Duodenal mucosa (tissue), 2 donors: ENCODE measurements at regions not wholly inside any gene's neighbourhood (a gene's known extent, or its start where the extent isn't known, plus 50 kb on each side); places are given as distances from the start of the nearest gene placed in this dataset.

Experiments
- H3K27ac ChIP-seq: one replicate; pipeline ENCODE4 v1.7.0; 2013; ENCODE audit warnings: low read depth, low read length
- H3K27me3 ChIP-seq, 2 donors: one replicate each; pipeline ENCODE4 v1.7.0; 2013; ENCODE audit warnings: low read length in 2 of 2, control low read depth in 1 of 2; ENCODE audit not compliant: insufficient read depth in 2 of 2, control insufficient read depth in 1 of 2
- H3K36me3 ChIP-seq, 2 donors: one replicate each; pipeline ENCODE4 v1.7.0; 2013; ENCODE audit warnings: low read length in 2 of 2, control low read depth in 1 of 2; ENCODE audit not compliant: insufficient read depth in 2 of 2, control insufficient read depth in 1 of 2
- H3K4me1 ChIP-seq, 2 donors: one replicate each; pipeline ENCODE4 v1.7.0; 2013; ENCODE audit warnings: low read length in 2 of 2, control low read depth in 1 of 2; ENCODE audit not compliant: insufficient read depth in 2 of 2, control insufficient read depth in 1 of 2
- H3K4me3 ChIP-seq, 2 donors: one replicate each; pipeline ENCODE4 v1.7.0; 2013; ENCODE audit warnings: low read length in 2 of 2, low read depth in 1 of 2
- H3K9ac ChIP-seq, 2 donors: one replicate each; pipeline ENCODE4 v1.7.0; 2013; ENCODE audit warnings: low read length in 2 of 2, low read depth in 1 of 2
- H3K9me3 ChIP-seq, 2 donors: one replicate each; pipeline ENCODE4 v1.7.0; 2013; ENCODE audit warnings: low read length in 2 of 2, control low read depth in 1 of 2; ENCODE audit not compliant: control insufficient read depth in 1 of 2

DNA sequence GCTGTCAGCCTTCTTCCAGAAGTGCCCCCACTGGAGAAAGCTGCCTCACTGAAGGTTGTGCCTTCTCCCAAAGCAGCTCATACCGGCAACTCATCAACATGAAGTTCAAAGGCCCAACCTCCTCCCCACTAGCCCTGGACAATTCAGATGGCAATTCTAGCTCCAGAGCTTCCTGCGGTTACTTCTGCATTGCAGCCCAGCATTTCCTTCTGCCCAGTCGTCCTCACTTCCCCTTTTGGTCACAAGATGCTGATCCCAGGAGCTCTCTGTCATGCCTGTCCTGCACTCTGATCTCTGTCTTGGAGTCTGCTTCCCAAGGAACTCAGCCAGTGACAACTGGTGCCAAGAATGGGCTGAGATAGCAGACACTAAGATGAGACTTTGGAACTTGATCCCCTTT is 178.2 kb upstream of the SOX9 start:
- no peaks in the 10 kb centered on the region for H3K4me1 ChIP-seq
- no peaks in the 10 kb centered on the region for H3K27me3 ChIP-seq
- no peaks in the 10 kb centered on the region for H3K36me3 ChIP-seq
- H3K9ac ChIP-seq: no peak overlapping the region
- H3K27ac ChIP-seq: no peak overlapping the region
- no peak overlapping the region for H3K4me3 ChIP-seq
- H3K9me3 ChIP-seq: no peaks in the 10 kb centered on the region

DNA sequence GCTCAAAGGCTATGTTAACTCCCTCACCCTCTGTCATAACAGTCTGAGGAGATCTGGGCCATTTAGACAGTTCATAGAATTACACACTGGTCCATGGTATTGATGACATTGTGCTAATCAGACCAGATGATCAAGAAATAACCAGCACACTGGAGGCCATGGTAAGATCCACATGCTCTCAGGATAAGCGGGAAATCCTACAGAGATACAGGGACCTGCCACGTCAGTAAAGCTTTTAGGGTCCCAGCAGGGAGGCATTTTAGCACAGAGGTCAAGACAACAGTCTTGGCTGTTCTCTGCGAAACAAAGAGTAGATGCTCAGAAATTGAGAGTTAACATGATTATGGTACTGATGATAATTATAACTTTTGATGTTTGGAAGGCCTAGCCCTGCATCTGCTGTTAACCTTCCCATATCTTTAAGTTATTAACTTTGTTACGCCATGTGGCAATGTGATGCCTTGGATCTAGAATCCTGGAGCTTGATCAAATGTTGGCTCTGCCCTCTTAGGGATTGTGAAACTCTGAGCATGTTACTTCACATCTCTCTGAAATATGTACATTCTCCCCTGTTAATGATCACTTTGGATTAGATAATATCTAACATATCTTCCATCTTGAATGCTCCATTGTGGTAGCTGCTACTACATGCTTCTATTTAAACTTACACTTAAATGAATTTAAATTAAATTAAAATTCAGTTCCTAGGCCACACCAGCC is 172.0 kb upstream of the SOX9 start:
- Histone ChIP-seq H3K27me3 (no peaks in the 10 kb centered on the region), H3K36me3 (no peaks in the 10 kb centered on the region), H3K27ac (no peak overlapping the region), H3K9me3 (no peaks in the 10 kb centered on the region), H3K4me3 (no peak overlapping the region), H3K4me1 (no peaks in the 10 kb centered on the region), H3K9ac (no peak overlapping the region)

DNA sequence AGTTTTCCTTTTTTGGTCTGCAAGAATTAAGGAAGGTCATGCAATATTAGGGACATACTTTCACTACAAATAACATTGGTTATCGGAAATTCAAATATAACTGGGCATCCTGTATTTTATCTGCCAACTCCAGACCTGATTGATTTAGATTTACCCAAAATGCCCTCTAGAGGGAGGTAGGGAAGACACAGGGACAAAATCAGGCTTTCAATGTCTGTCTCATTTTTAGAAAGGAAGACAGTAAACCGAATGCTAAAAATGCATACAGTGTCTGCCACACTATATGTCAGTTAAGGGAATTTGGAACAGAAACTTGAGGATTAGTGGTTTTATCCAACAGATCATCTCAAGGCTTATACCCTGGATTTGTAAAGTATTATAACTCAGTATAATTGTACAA is 161.7 kb upstream of the SOX9 start:
- Histone ChIP-seq H3K4me3 (no peak overlapping the region), H3K27ac (no peak overlapping the region), H3K4me1 (no peaks in the 10 kb centered on the region), H3K36me3 (no peaks in the 10 kb centered on the region), H3K9me3 (no peaks in the 10 kb centered on the region), H3K9ac (no peak overlapping the region), H3K27me3 (no peaks in the 10 kb centered on the region)

DNA sequence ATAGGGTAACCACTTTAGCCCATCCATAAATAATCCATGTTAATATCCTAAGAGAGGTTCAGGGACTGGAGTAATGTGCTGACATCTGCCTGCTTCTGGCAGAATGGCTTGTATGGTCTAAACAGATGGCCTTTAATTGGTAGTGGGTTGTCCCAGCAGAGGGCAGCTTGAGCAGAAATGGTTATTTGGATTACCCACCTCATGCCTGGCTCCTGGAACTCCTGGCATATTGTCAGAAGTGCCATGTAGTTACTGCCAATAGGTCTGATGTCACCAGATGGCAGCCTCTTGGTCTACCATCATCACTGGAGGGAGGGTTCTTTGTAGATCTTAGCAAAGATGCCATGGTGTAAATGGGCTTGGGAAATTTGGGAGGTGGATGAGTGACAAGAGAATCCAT is 157.5 kb upstream of the SOX9 start:
- Histone ChIP-seq H3K9me3 (no peaks in the 10 kb centered on the region), H3K4me3 (no peak overlapping the region), H3K27me3 (no peaks in the 10 kb centered on the region), H3K27ac (no peak overlapping the region), H3K4me1 (no peaks in the 10 kb centered on the region), H3K36me3 (no peaks in the 10 kb centered on the region), H3K9ac (no peak overlapping the region)

DNA sequence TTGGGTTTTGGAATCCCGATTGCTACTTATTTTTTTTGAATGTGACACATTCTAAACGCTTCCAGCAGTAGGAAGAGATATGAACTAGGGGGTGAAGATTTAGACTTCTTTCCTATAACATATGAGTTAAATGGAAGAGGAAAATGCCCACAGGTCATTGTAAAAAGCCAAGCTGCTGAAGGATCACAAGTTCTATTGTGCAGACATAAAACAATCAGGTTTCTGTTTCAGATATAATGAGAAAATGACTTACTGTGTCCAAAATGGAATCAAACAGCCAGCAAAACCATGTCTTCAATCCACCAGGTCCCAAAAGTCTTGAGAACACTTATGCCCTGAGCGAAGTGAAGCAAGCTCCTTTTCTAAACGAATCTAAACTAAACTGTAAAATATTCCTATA is 157.0 kb upstream of the SOX9 start:
- no peak overlapping the region for H3K9ac ChIP-seq
- H3K9me3 ChIP-seq: no peaks in the 10 kb centered on the region
- H3K4me3 ChIP-seq: no peak overlapping the region
- no peaks in the 10 kb centered on the region for H3K27me3 ChIP-seq
- H3K4me1 ChIP-seq: no peaks in the 10 kb centered on the region
- H3K27ac ChIP-seq: no peak overlapping the region
- H3K36me3 ChIP-seq: no peaks in the 10 kb centered on the region

DNA sequence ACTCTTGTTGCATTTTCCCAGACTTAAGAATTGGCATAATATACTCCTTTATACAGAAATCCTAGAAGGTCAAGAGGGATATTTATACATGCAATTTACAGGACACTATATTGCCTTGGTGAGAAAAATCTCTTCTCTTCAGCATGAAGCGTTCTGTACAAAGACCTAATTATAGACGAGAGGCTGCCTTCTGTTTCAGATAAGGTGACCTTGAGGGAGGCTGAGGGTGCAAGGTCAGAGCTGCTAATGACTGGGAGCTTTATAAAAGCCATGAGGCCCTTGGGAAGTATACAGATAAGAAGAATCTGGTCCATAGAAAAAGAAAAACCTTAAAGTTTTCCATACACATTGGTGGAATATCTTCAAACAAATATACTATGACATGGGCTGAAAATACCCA is 156.3 kb upstream of the SOX9 start:
- no peak overlapping the region for H3K4me3 ChIP-seq
- no peak overlapping the region for H3K27ac ChIP-seq
- H3K36me3 ChIP-seq: no peaks in the 10 kb centered on the region
- H3K9ac ChIP-seq: no peak overlapping the region
- no peaks in the 10 kb centered on the region for H3K27me3 ChIP-seq
- H3K9me3 ChIP-seq: no peaks in the 10 kb centered on the region
- no peaks in the 10 kb centered on the region for H3K4me1 ChIP-seq

DNA sequence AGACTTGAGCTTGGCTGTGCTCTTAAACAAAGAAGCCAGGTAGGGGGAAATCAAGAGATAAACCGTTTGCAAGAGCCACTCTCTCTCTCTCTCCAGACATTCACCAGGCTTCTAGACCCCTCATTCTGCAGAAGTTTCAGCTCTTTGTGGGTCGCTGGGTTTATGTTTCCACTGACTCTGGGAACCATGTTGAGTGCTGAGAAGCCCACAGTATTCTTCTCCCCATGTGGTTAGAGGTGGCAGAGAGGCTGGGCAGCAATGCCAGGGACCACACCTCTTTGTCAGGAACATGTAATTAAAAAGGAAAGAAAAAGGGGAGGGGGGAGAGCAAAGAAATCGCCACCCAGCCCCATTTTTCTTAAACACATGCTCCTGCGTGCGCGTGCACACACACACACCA is 154.8 kb upstream of the SOX9 start:
- no peak overlapping the region for H3K4me3 ChIP-seq
- H3K27me3 ChIP-seq: no peaks in the 10 kb centered on the region
- H3K27ac ChIP-seq: no peak overlapping the region
- H3K9me3 ChIP-seq: no peaks in the 10 kb centered on the region
- no peak overlapping the region for H3K9ac ChIP-seq
- H3K36me3 ChIP-seq: no peaks in the 10 kb centered on the region
- H3K4me1 ChIP-seq: no peaks in the 10 kb centered on the region

DNA sequence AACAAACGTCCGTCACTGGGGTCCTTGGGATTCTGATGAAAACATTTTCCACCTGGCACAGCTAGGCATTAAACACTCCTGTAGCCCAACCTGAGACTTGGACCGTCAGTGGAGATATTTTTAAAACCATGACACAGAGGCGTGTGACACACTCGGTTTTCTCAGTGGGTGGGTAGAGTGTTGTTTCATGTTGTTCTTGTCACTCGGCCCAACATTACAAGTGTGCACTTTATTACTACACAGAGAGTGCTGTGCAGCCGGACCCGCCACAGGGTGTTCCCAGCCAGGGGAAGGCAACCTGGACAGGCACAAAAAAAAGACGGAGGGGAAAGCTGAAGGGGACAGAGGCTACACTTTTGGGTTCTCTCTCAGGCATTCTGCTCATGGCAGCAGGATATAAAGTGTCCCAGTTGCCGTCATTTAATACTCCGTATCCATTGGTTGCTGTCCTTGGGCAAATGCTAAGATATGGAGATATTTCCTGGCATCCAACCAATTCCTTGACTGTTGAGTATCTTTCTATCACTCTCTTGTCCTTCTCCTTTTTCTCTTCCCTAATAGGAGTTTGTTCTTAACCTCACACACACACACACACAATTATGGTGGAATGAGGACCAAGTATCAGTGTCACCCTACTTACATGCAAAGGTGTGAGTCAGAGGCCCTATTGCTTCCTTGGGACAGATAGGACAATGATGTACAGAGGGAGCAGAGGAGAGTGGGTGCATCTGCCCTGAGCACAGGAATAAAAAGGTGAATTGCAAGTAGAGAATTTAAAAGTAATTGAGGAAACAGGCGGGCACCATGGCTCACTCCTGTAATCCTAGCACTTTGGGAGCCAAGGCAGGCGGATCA is 154.1 kb upstream of the SOX9 start:
- no peak overlapping the region for H3K9ac ChIP-seq
- H3K9me3 ChIP-seq: no peaks in the 10 kb centered on the region
- no peaks in the 10 kb centered on the region for H3K4me1 ChIP-seq
- H3K27ac ChIP-seq: no peak overlapping the region
- H3K27me3 ChIP-seq: no peaks in the 10 kb centered on the region
- H3K4me3 ChIP-seq: no peak overlapping the region
- no peaks in the 10 kb centered on the region for H3K36me3 ChIP-seq

DNA sequence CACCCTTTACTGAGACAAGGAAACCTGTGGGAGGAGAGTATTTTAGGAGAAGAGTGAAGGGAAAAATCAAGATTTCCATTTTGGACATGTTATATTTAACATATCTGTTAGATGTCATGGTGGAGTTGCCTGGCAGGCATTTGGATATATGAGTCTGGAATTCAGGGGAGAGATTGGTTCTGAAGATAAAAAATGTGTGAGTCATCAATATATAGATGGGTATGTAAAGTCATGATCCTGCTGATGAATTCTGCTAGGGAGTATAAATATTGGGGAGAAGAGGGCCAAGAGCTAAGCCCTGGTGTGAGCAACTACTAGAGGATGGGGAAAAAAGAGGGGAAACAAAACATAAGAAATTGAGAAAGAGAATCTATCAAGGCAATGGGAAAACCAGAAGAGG is 151.3 kb upstream of the SOX9 start:
- H3K9me3 ChIP-seq: no peaks in the 10 kb centered on the region
- H3K9ac ChIP-seq: no peak overlapping the region
- peaks cover 3 to 8% of the 10 kb centered on the region in 2 donors for H3K4me1 ChIP-seq
- H3K27ac ChIP-seq: no peak overlapping the region
- no peak overlapping the region for H3K4me3 ChIP-seq
- no peaks in the 10 kb centered on the region for H3K27me3 ChIP-seq
- no peaks in the 10 kb centered on the region for H3K36me3 ChIP-seq

DNA sequence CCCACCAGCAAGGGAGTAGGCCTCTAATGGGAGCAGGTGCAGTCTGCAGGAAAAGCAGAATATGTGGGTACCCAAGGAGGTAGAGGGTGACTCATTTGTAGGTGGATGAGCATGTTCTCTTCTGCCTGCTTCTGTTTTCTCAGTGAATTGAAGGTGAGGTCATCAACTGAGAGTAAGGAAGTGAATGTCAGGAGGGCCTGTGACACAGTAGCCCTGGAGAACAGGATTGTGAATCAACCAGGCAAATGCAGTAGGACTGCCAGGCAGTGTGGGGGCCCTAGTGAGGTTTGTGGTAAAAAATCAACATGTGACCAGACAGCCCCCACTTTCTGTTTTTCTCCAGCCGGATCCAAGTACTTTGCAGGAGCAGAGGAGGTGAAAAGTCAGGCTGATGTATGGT is 150.5 kb upstream of the SOX9 start:
- Histone ChIP-seq H3K27ac (no peak overlapping the region), H3K9me3 (no peaks in the 10 kb centered on the region), H3K4me1 (peaks cover 8 to 16% of the 10 kb centered on the region in 2 donors), H3K36me3 (no peaks in the 10 kb centered on the region), H3K9ac (no peak overlapping the region), H3K27me3 (no peaks in the 10 kb centered on the region), H3K4me3 (no peak overlapping the region)
